Fibroblast of pulmonary artery (primary cell): ENCODE measurements at regions not wholly inside any gene's neighbourhood (a gene's known extent, or its start where the extent isn't known, plus 50 kb on each side); places are given as distances from the start of the nearest gene placed in this dataset.

Experiments used
- DNase-seq: peaks from one replicate; pipeline ENCODE4 v3.0.0-alpha.2; 2010; ENCODE audit warnings: low read depth
- H3K4me3 ChIP-seq: replicated peaks from 2 replicates; pipeline ENCODE4 v1.5.1; 2011; ENCODE audit warnings: low read depth, mild to moderate bottlenecking, control low read depth, low read length, moderate library complexity
- TF ChIP-seq, protein P1 (sequence below): IDR thresholded peaks from 2 replicates; pipeline ENCODE4 v1.5.1; 2011; ENCODE audit warnings: mild to moderate bottlenecking, control low read depth, low read length, inconsistent platforms; ENCODE audit errors: missing control alignments

- no peak for DNase-seq
- no peak overlapping the region for H3K4me3 ChIP-seq
- TF ChIP-seq, protein P1, sequence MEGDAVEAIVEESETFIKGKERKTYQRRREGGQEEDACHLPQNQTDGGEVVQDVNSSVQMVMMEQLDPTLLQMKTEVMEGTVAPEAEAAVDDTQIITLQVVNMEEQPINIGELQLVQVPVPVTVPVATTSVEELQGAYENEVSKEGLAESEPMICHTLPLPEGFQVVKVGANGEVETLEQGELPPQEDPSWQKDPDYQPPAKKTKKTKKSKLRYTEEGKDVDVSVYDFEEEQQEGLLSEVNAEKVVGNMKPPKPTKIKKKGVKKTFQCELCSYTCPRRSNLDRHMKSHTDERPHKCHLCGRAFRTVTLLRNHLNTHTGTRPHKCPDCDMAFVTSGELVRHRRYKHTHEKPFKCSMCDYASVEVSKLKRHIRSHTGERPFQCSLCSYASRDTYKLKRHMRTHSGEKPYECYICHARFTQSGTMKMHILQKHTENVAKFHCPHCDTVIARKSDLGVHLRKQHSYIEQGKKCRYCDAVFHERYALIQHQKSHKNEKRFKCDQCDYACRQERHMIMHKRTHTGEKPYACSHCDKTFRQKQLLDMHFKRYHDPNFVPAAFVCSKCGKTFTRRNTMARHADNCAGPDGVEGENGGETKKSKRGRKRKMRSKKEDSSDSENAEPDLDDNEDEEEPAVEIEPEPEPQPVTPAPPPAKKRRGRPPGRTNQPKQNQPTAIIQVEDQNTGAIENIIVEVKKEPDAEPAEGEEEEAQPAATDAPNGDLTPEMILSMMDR = no peak
Measured at GRCh38 chr4:12703036-12703435, 781.1 kb downstream of the RAB28 start.

DNA sequence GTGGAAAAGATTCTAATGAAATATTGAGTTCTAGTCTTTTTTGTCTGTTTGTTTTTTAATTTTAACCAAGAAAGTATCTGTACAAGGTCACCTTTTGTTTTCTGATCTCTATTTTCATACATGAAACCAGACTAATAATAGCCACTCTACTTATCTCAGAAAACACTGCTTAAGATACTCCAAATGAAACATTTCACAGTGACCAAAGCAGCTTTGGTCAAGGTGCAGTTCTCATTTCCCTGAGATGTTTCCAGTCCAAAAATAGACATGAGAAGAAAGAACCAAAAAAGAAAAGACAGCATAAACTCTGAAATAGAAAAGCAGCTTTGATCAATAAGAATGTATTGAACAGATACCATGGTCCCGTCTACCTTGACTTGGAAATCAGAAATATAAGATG, 782.8 kb downstream of the RAB28 start:
- DNase-seq = no peak
- no peak overlapping the region for H3K4me3 ChIP-seq
- TF ChIP-seq, protein P1 = no peak

GRCh38 chr4:12697970-12698369, 786.2 kb downstream of the RAB28 start:
- DNase-seq = no peak
- no peak overlapping the region for H3K4me3 ChIP-seq
- TF ChIP-seq, protein P1 = no peak

DNA sequence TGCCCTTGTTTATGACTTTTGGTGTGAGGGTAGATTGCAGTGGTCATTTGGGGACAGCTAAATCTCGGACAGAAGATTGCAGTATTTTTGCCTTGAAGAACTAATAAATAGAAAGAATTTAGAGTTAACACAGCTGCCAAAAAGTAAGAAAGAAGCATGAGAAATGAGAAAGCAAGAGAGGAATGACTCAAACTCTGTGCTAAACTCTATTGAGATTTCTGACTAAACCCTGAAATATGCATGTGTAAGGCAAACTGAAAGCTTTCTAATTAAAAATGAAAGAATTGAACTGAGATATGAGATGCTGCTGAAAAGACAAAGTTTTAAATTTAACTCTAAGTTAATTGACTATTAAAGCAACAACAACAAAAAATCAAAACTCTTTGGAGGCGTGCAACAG, 791.3 kb downstream of the RAB28 start:
- no peak overlapping the region for H3K4me3 ChIP-seq
- peak; percentile 29 for DNase-seq
- TF ChIP-seq, protein P1 = no peak

DNA sequence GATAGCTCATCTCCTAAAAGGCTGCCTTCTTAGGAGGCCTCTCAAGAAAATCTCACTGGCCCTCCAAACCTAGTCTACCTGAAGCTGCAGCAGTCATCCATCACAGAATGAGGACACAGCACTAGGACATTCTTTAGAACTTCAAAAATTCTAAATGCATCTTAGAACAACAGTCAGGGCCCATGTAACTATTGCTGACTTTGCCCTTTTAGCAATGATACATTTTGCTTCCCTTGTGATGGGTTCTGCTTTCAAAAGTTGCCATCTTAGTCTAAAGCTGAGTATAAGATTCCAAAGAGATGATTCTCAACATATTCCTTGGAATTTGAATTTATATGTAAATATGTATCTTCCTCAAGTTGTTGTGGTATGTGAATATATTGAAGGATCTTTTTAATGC, 793.0 kb downstream of the RAB28 start:
- no peak overlapping the region for H3K4me3 ChIP-seq
- DNase-seq = no peak
- TF ChIP-seq, protein P1 = no peak

DNA sequence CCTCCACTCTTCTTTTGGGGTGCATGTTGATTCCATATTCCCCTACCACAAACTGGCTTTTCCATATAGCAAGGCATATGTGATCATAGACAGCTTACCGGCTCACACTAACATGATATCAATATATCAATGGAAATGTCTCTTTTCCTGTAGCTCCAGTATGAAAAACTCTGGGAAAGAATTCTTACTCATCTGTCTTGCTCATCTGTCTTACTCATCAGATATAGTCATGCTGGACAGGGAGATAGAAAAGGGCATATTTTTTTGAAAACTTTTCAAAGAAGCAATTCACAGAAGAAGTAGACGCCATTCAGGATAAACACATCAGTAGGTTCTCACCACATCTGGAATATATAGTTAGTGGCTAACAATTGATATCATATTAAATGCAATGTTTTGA, 794.7 kb downstream of the RAB28 start:
- DNase-seq = no peak
- TF ChIP-seq, protein P1 = no peak
- H3K4me3 ChIP-seq = no peak overlapping the region

DNA sequence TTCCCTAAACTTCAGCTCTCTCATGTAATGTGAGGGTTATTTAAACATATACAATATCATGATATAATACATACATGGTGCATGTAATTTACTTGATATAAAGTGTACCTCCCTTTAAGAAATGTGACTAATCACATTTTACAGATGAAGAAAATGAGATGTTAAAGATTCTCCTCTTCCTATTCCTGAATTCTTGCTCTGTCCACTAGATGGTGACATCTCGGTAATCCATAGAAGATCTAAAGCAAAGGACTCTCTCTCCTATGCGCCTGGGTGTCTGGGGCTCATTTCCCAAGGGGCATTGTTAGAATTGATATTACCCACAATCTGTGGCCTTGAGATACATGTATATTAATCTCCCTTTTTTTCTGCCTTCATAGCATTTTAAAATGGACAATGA, 804.9 kb downstream of the RAB28 start:
- peak; percentile 8 for DNase-seq
- TF ChIP-seq, protein P1 = peak; percentile 46

More for the DNA sequence above, 804.9 kb downstream of the RAB28 start:
- H3K4me3 ChIP-seq = no peak overlapping the region
